ENCODE measurements at regions not wholly inside any gene's neighbourhood (a gene's known extent, or its start where the extent isn't known, plus 50 kb on each side); places are given as distances from the start of the nearest gene placed in this dataset.
A peak's percentile ranks its signal among the peaks of the same experiment; 100 is the strongest.

DNA sequence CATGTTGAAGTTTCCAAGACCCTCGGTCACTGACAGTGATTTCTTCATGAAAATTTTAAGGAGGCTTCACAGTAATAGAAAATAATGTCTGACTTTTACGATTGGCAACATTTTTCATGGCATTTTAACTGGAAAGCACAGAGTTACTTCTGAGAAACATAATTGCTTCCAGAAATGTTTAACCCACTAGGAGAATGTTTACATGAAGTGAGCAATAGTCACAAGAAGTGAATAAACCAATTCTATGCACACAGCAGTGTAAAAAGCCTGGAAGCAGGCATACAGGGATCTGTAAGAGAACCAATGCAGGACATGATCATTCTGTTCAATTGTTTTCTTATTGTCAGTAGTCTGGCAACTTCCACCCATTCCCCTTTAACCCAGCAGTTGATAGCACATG, 316.2 kb upstream of the CXADR start:
- Mint-ChIP-seq H3K4me1 (peaks cover 2% of the 10 kb centered on the region; the same call in 2 of the 3 replicates), H3K36me3 (ENCODE audit: low read depth) (peaks cover 18% of the 10 kb centered on the region), H3K9me3 (peaks cover 26% of the 10 kb centered on the region), H3K27ac (no peak overlapping the region), H3K4me3 (no peak overlapping the region), H3K27me3 (ENCODE audit: insufficient read depth, low read depth, poor library complexity) (peaks cover 1% of the 10 kb centered on the region)
- Histone ChIP-seq H3K4me1 (ENCODE audit: insufficient read depth) (no peaks in the 10 kb centered on the region), H3F3A (replicated peaks; ENCODE audit: low read depth) (no peaks in the 10 kb centered on the region), H3K4me2 (no peak overlapping the region), H3K36me3 (ENCODE audit: insufficient read depth) (no peaks in the 10 kb centered on the region), H3K9me2 (ENCODE audit: insufficient read depth) (0 out of 2 replicates have a peak, but pooled peaks cover 3% of the 10 kb centered on the region), H3K79me2 (replicated peaks; ENCODE audit: insufficient read depth) (no peaks in the 10 kb centered on the region), H3K27ac (ENCODE audit: low read depth) (no peak overlapping the region), H2AFZ (peak overlapping the region; percentile 30; the same call in 1 of the 2 replicates), H4K20me1 (replicated peaks; ENCODE audit: insufficient read depth) (no peaks in the 10 kb centered on the region), H3K27me3 (ENCODE audit: insufficient read depth) (no peaks in the 10 kb centered on the region), H3K4me3 (no peak overlapping the region)
- ATAC-seq (no peak), DNase-seq (ENCODE audit: low spot score) (no peak)
- TF ChIP-seq ZNF331 (CRISPR knock-in tag; IDR thresholded peaks at IDR 0.05; ENCODE audit: low read depth): no peak
- TF ChIP-seq CREB1 (CRISPR knock-in tag; IDR thresholded peaks at IDR 0.05; ENCODE audit: low read depth): no peak
- no peak for TF ChIP-seq POLR2AphosphoS5 (IDR thresholded peaks at IDR 0.05; ENCODE audit: low read depth)
- TF ChIP-seq ETS1 (IDR thresholded peaks at IDR 0.05): no peak
- TF ChIP-seq EZH2phosphoT487 (IDR thresholded peaks at IDR 0.05; ENCODE audit: unreplicated experiment): no peak
- no peak for TF ChIP-seq EZH2 (IDR thresholded peaks at IDR 0.05; ENCODE audit: low read depth, unreplicated experiment)
- no peak for TF ChIP-seq JUNB (IDR thresholded peaks at IDR 0.05; ENCODE audit: unreplicated experiment)
- TF ChIP-seq, protein P1, sequence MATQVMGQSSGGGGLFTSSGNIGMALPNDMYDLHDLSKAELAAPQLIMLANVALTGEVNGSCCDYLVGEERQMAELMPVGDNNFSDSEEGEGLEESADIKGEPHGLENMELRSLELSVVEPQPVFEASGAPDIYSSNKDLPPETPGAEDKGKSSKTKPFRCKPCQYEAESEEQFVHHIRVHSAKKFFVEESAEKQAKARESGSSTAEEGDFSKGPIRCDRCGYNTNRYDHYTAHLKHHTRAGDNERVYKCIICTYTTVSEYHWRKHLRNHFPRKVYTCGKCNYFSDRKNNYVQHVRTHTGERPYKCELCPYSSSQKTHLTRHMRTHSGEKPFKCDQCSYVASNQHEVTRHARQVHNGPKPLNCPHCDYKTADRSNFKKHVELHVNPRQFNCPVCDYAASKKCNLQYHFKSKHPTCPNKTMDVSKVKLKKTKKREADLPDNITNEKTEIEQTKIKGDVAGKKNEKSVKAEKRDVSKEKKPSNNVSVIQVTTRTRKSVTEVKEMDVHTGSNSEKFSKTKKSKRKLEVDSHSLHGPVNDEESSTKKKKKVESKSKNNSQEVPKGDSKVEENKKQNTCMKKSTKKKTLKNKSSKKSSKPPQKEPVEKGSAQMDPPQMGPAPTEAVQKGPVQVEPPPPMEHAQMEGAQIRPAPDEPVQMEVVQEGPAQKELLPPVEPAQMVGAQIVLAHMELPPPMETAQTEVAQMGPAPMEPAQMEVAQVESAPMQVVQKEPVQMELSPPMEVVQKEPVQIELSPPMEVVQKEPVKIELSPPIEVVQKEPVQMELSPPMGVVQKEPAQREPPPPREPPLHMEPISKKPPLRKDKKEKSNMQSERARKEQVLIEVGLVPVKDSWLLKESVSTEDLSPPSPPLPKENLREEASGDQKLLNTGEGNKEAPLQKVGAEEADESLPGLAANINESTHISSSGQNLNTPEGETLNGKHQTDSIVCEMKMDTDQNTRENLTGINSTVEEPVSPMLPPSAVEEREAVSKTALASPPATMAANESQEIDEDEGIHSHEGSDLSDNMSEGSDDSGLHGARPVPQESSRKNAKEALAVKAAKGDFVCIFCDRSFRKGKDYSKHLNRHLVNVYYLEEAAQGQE (IDR thresholded peaks at IDR 0.05; ENCODE audit: unreplicated experiment): no peak
- TF ChIP-seq NANOG (IDR thresholded peaks at IDR 0.05; ENCODE audit: borderline replicate concordance): no peak
- TF ChIP-seq ZNF114 (CRISPR knock-in tag; IDR thresholded peaks at IDR 0.05): no peak
- TF ChIP-seq, protein P2, sequence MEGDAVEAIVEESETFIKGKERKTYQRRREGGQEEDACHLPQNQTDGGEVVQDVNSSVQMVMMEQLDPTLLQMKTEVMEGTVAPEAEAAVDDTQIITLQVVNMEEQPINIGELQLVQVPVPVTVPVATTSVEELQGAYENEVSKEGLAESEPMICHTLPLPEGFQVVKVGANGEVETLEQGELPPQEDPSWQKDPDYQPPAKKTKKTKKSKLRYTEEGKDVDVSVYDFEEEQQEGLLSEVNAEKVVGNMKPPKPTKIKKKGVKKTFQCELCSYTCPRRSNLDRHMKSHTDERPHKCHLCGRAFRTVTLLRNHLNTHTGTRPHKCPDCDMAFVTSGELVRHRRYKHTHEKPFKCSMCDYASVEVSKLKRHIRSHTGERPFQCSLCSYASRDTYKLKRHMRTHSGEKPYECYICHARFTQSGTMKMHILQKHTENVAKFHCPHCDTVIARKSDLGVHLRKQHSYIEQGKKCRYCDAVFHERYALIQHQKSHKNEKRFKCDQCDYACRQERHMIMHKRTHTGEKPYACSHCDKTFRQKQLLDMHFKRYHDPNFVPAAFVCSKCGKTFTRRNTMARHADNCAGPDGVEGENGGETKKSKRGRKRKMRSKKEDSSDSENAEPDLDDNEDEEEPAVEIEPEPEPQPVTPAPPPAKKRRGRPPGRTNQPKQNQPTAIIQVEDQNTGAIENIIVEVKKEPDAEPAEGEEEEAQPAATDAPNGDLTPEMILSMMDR (conservative IDR thresholded peaks at IDR 0.05; ENCODE audit: low read depth in 2 of 2): no peak

Measured in GM23338 (cell line).